Esophagus muscularis mucosa (tissue), 4 donors: ENCODE measurements at regions not wholly inside any gene's neighbourhood (a gene's known extent, or its start where the extent isn't known, plus 50 kb on each side); places are given as distances from the start of the nearest gene placed in this dataset.

Experiments used
- DNase-seq: peaks from one replicate; pipeline ENCODE4 v3.0.0-alpha.2; 2017; ENCODE audit errors: extremely low spot score
- H3K27ac ChIP-seq, 4 donors: fragments of 200-600 bp; sonication (generic); replicated peaks in 1 of 4; 1 replicate in 3 of 4; 2 replicates in 1 of 4; pipeline ENCODE4 v1.5.1; 2016 to 2019; ENCODE audit warnings: mild to moderate bottlenecking in 1 of 4
- H3K27me3 ChIP-seq, 4 donors: fragments of 200-600 bp; sonication (generic); one replicate each; pipeline versions ENCODE4 v1.5.1 to v1.6.0; 2016 to 2019
- H3K36me3 ChIP-seq, 4 donors: fragments of 200-600 bp; sonication (generic); one replicate each; pipeline ENCODE4 v1.5.1; 2016 to 2019
- H3K4me1 ChIP-seq, 4 donors: fragments of 200-600 bp; sonication (generic); one replicate each; pipeline ENCODE4 v1.5.1; 2016 to 2019
- H3K4me3 ChIP-seq, 4 donors: fragments of 200-600 bp; sonication (generic); 1 replicate in 2 of 4; 2 replicates in 2 of 4; pipeline ENCODE4 v1.5.1; 2016 to 2019; ENCODE audit warnings: mild to moderate bottlenecking in 4 of 4, moderate library complexity in 1 of 4
- H3K9me3 ChIP-seq, 4 donors: fragments of 200-600 bp; sonication (generic); 1 replicate in 3 of 4; 2 replicates in 1 of 4; pipeline ENCODE4 v1.5.1; 2016 to 2019
- CTCF ChIP-seq, 3 experiments: fragments of 200-600 bp in 2 of 3; fragments of 450-650 bp in 1 of 3; sonication (generic) in 2 of 3; IDR thresholded peaks; one replicate each; pipeline ENCODE4 v1.5.1; 2017 to 2019; ENCODE audit warnings: antibody characterized with exemption in 3 of 3, mild to moderate bottlenecking in 2 of 3, moderate library complexity in 1 of 3
- EP300 ChIP-seq: sonication (generic); formaldehyde crosslinking; IDR thresholded peaks from one replicate; pipeline ENCODE4 v1.6.1; 2017; ENCODE audit warnings: antibody characterized with exemption
- POLR2A ChIP-seq: fragments of 450-650 bp; IDR thresholded peaks from one replicate; pipeline ENCODE4 v1.6.1; 2017; ENCODE audit warnings: antibody characterized with exemption, moderate library complexity, mild to moderate bottlenecking, low read depth
- POLR2AphosphoS5 ChIP-seq, 2 donors: sonication (generic); formaldehyde crosslinking; IDR thresholded peaks; one replicate each; pipeline ENCODE4 v1.6.1; 2017; ENCODE audit warnings: antibody characterized with exemption in 2 of 2
- WGBS: methylation state at CpG from one replicate; pipeline ENCODE4 v1.1.5; 2018; 5-methylcytosine and 5-hydroxymethylcytosine counted together
- intact Hi-C: fragments of 100-400 bp; cut with DNase I; formaldehyde crosslinking; loops from one replicate; pipeline ENCODE4 v1.15.1; 2023

- H3K27ac ChIP-seq: peak overlapping the region; percentile 2 to 55 (median 18)
Observed at GRCh38 chr5:67516948-67517565, 320.5 kb upstream of the CD180 start.

DNA sequence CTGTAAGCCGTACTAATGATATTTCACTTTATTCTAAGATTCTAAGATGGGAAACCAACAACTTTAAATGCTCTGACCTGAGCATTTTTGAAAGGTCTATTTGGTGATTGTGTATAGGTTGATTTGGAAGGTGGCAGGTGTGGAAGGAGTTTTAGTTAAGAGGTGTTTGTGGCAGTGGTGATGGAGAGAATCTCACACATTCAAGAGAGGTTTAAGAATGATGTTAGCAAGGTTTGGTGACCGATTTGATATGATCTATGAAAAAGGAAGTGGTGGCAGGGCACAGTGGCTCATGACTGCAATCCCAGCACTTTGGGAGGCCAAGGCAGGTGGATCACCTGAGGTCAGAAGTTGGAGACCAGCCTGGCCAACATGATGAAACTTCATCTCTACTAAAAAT, 319.2 kb upstream of the CD180 start:
- no peaks in the 10 kb centered on the region for H3K27me3 ChIP-seq
- 81% methylated on average over 2 of the region's 2 CpGs for WGBS
- H3K4me3 ChIP-seq: no peak overlapping the region
- peaks cover 0 to 20% (median 13%) of the 10 kb centered on the region in 4 donors for H3K4me1 ChIP-seq
- TF ChIP-seq EP300: no peak
- no peak for TF ChIP-seq CTCF (IDR thresholded peaks at IDR 0.05)
- no peak for TF ChIP-seq POLR2AphosphoS5 (IDR thresholded peaks at IDR 0.05)
- no peak for TF ChIP-seq POLR2A
- intact Hi-C loops: no loop called here
- H3K9me3 ChIP-seq: no peaks in the 10 kb centered on the region
- H3K36me3 ChIP-seq: no peaks in the 10 kb centered on the region
- DNase-seq: no peak
- no peak overlapping the region for H3K27ac ChIP-seq

More at GRCh38 chr5:67516948-67517565, 320.5 kb upstream of the CD180 start:
- no peak for DNase-seq
- peak in 1 of 2 donors; percentile 37 for TF ChIP-seq POLR2AphosphoS5 (IDR thresholded peaks at IDR 0.05)
- no peak for TF ChIP-seq POLR2A
- peaks cover 0 to 15% (median 11%) of the 10 kb centered on the region in 4 donors for H3K4me1 ChIP-seq
- H3K27me3 ChIP-seq: no peaks in the 10 kb centered on the region
- no peaks in the 10 kb centered on the region for H3K36me3 ChIP-seq
- intact Hi-C loops: no loop called here
- whole genome bisulfite sequencing: 62% methylated on average over 6 of the region's 6 CpGs
- H3K4me3 ChIP-seq: no peak overlapping the region
- H3K9me3 ChIP-seq: no peaks in the 10 kb centered on the region

GRCh38 chr5:67515020-67515689, 318.6 kb upstream of the CD180 start:
- Histone ChIP-seq H3K4me3 (no peak overlapping the region), H3K27me3 (no peaks in the 10 kb centered on the region), H3K9me3 (no peaks in the 10 kb centered on the region), H3K36me3 (no peaks in the 10 kb centered on the region), H3K4me1 (peaks cover 0 to 20% (median 13%) of the 10 kb centered on the region in 4 donors), H3K27ac (no peak overlapping the region)
- WGBS: 91% methylated on average over 7 of the region's 7 CpGs
- intact Hi-C loops: no loop called here
- TF ChIP-seq CTCF (IDR thresholded peaks at IDR 0.05) (no peak), EP300 (no peak), POLR2A (no peak), POLR2AphosphoS5 (IDR thresholded peaks at IDR 0.05) (no peak)
- no peak for DNase-seq

DNA sequence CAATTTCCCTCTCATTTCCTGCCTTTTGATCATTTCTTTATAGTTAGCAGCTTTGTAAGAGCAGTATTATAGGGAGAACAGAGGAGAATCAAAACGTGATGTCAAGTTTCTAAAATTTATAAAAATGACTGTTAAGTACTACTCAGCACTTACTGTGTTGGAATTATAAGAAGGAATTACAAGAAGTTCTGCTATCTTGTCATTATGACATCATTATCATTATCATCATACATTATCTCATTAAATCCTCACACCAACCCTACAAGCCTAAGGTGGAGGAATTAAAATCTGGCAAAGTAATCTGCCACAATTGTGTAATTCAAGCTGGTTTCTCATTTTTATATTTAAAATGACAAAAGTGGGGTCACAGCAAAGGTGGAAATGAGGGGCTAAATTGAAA, 316.2 kb upstream of the CD180 start:
- no peaks in the 10 kb centered on the region for H3K27me3 ChIP-seq
- H3K9me3 ChIP-seq: no peaks in the 10 kb centered on the region
- H3K36me3 ChIP-seq: no peaks in the 10 kb centered on the region
- TF ChIP-seq POLR2AphosphoS5 (IDR thresholded peaks at IDR 0.05): no peak
- no peak for TF ChIP-seq EP300
- no peak for TF ChIP-seq CTCF (IDR thresholded peaks at IDR 0.05)
- TF ChIP-seq POLR2A: no peak
- WGBS: 88% methylated on average over 1 of the region's 1 CpG
- H3K4me3 ChIP-seq: no peak overlapping the region
- intact Hi-C loops: no loop called here
- H3K27ac ChIP-seq: no peak overlapping the region
- no peak for DNase-seq
- H3K4me1 ChIP-seq: peaks cover 0 to 20% (median 13%) of the 10 kb centered on the region in 4 donors

DNA sequence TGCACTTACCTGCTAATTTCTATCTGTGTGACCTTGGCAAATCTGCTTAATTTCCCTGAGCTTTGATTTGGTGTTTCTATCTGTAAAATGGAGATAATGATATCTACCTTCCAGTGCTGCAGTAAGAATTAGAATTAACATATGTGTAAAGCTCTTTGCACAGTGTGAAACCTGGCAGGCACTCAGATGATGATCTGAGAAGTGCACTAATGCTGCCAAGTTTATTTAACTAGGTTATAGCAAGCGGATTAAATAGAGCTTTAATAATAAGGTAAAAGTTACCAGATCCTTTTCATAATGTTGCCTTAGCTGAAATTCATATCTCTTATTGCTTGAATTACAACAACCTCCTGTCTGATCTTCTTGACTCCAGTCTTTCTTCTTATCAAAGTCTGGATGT, 315.3 kb upstream of the CD180 start:
- Histone ChIP-seq H3K27me3 (no peaks in the 10 kb centered on the region), H3K36me3 (no peaks in the 10 kb centered on the region), H3K9me3 (no peaks in the 10 kb centered on the region), H3K27ac (no peak overlapping the region), H3K4me3 (no peak overlapping the region), H3K4me1 (peaks cover 0 to 14% (median 7%) of the 10 kb centered on the region in 4 donors)
- intact Hi-C loops: no loop called here
- TF ChIP-seq CTCF (IDR thresholded peaks at IDR 0.05): no peak
- no peak for TF ChIP-seq POLR2A
- TF ChIP-seq POLR2AphosphoS5 (IDR thresholded peaks at IDR 0.05): no peak
- no peak for TF ChIP-seq EP300
- 46% methylated on average over 1 of the region's 1 CpG for WGBS
- no peak for DNase-seq
